ENCODE measurements at regions not wholly inside any gene's neighbourhood (a gene's known extent, or its start where the extent isn't known, plus 50 kb on each side); places are given as distances from the start of the nearest gene placed in this dataset.
"Not testable (repeated sequence)": the region's sequence is repeated elsewhere in the genome, so short reads cannot be mapped to it uniquely, and the experiment has no call there.

GRCh38 chr5:126003309-126003708 lies 419.9 kb upstream of the GRAMD2B start:
- peak; percentile 58 for DNase-seq (ENCODE audit: low read depth)
- H3K4me3 ChIP-seq (ENCODE audit: low read length): no peak overlapping the region
- no peak for TF ChIP-seq CTCF (conservative IDR thresholded peaks at IDR 0.05; ENCODE audit: low read length)

GRCh38 chr5:126004636-126005035 lies 418.6 kb upstream of the GRAMD2B start:
- no peak for DNase-seq (ENCODE audit: low read depth)
- no peak overlapping the region for H3K4me3 ChIP-seq (ENCODE audit: low read length)
- no peak for TF ChIP-seq CTCF (conservative IDR thresholded peaks at IDR 0.05; ENCODE audit: low read length)

- no peak for TF ChIP-seq CTCF (conservative IDR thresholded peaks at IDR 0.05; ENCODE audit: low read length)
- no peak overlapping the region for H3K4me3 ChIP-seq (ENCODE audit: low read length)
- DNase-seq (ENCODE audit: low read depth): no peak
Observed at GRCh38 chr5:126007841-126008240, 415.4 kb upstream of the GRAMD2B start.

- no peak for DNase-seq (ENCODE audit: low read depth)
- TF ChIP-seq CTCF (conservative IDR thresholded peaks at IDR 0.05; ENCODE audit: low read length): no peak
- no peak overlapping the region for H3K4me3 ChIP-seq (ENCODE audit: low read length)
Observed at GRCh38 chr5:126009566-126009965, 413.6 kb upstream of the GRAMD2B start.

- not testable (repeated sequence) for H3K4me3 ChIP-seq (ENCODE audit: low read length); DNase-seq (ENCODE audit: low read depth)
Observed at GRCh38 chr5:126011526-126011925, 411.7 kb upstream of the GRAMD2B start.

- DNase-seq (ENCODE audit: low read depth): no peak
- no peak for TF ChIP-seq CTCF (conservative IDR thresholded peaks at IDR 0.05; ENCODE audit: low read length)
- no peak overlapping the region for H3K4me3 ChIP-seq (ENCODE audit: low read length)
Observed at GRCh38 chr5:126014676-126015075, 408.5 kb upstream of the GRAMD2B start.

- no peak for DNase-seq (ENCODE audit: low read depth)
- no peak overlapping the region for H3K4me3 ChIP-seq (ENCODE audit: low read length)
- TF ChIP-seq CTCF (conservative IDR thresholded peaks at IDR 0.05; ENCODE audit: low read length): no peak
Observed at GRCh38 chr5:126015235-126016181, 407.7 kb upstream of the GRAMD2B start.
